Osteocyte (in vitro differentiated cells): ENCODE measurements at regions not wholly inside any gene's neighbourhood (a gene's known extent, or its start where the extent isn't known, plus 50 kb on each side); places are given as distances from the start of the nearest gene placed in this dataset.

Experiments used
- DNase-seq: peaks from one replicate; pipeline ENCODE4 v3.0.0; 2021; ENCODE audit warnings: mixed read lengths; ENCODE audit not compliant: unreplicated experiment; ENCODE audit errors: extremely low spot score
- H3K27ac Mint-ChIP-seq: one replicate; pipeline ENCODE4 v1.8.0; 2021; ENCODE audit warnings: mild to moderate bottlenecking, mixed read lengths; ENCODE audit not compliant: unreplicated experiment
- H3K27me3 Mint-ChIP-seq: one replicate; pipeline ENCODE4 v1.8.0; 2021; ENCODE audit warnings: mixed read lengths; ENCODE audit not compliant: unreplicated experiment
- H3K36me3 Mint-ChIP-seq: one replicate; pipeline ENCODE4 v1.8.0; 2021; ENCODE audit warnings: mixed read lengths; ENCODE audit not compliant: unreplicated experiment
- H3K4me1 Mint-ChIP-seq: one replicate; pipeline ENCODE4 v1.8.0; 2021; ENCODE audit warnings: mixed read lengths; ENCODE audit not compliant: unreplicated experiment
- H3K4me3 Mint-ChIP-seq: one replicate; pipeline ENCODE4 v1.8.0; 2021; ENCODE audit warnings: mild to moderate bottlenecking, moderate library complexity, mixed read lengths; ENCODE audit not compliant: unreplicated experiment
- H3K9me3 Mint-ChIP-seq: one replicate; pipeline ENCODE4 v1.8.0; 2021; ENCODE audit warnings: mixed read lengths; ENCODE audit not compliant: unreplicated experiment
- CTCF ChIP-seq: fragments of 200-600 bp; sonication (generic); IDR thresholded peaks from 2 replicates; pipeline ENCODE4 v1.5.0; 2021; ENCODE audit warnings: antibody characterized with exemption, mild to moderate bottlenecking, moderate library complexity

GRCh38 chr4:145302725-145303124 lies 122.3 kb upstream of the OTUD4 start:
- Mint-ChIP-seq H3K27ac (no peak overlapping the region), H3K27me3 (no peaks in the 10 kb centered on the region), H3K9me3 (no peaks in the 10 kb centered on the region), H3K36me3 (no peaks in the 10 kb centered on the region), H3K4me3 (no peak overlapping the region), H3K4me1 (no peaks in the 10 kb centered on the region)
- no peak for DNase-seq
- TF ChIP-seq CTCF = no peak

- Mint-ChIP-seq H3K27ac (no peak overlapping the region), H3K27me3 (no peaks in the 10 kb centered on the region), H3K4me3 (no peak overlapping the region), H3K4me1 (no peaks in the 10 kb centered on the region), H3K36me3 (no peaks in the 10 kb centered on the region), H3K9me3 (no peaks in the 10 kb centered on the region)
- DNase-seq = no peak
- TF ChIP-seq CTCF = no peak
Observed at GRCh38 chr4:145301386-145302080, 121.1 kb upstream of the OTUD4 start.

- H3K27me3 Mint-ChIP-seq = peaks cover 7% of the 10 kb centered on the region
- DNase-seq = no peak
- H3K4me3 Mint-ChIP-seq = no peak overlapping the region
- H3K36me3 Mint-ChIP-seq = no peaks in the 10 kb centered on the region
- H3K9me3 Mint-ChIP-seq = no peaks in the 10 kb centered on the region
- TF ChIP-seq CTCF = no peak
- no peak overlapping the region for H3K27ac Mint-ChIP-seq
- no peaks in the 10 kb centered on the region for H3K4me1 Mint-ChIP-seq
Observed at GRCh38 chr4:145299380-145300076, 119.1 kb upstream of the OTUD4 start.

GRCh38 chr4:145298885-145299284 lies 118.5 kb upstream of the OTUD4 start:
- no peaks in the 10 kb centered on the region for H3K4me1 Mint-ChIP-seq

More at GRCh38 chr4:145298885-145299284, 118.5 kb upstream of the OTUD4 start:
- no peak for DNase-seq
- Mint-ChIP-seq H3K36me3 (no peaks in the 10 kb centered on the region), H3K27ac (no peak overlapping the region), H3K27me3 (peaks cover 8% of the 10 kb centered on the region), H3K9me3 (no peaks in the 10 kb centered on the region), H3K4me3 (no peak overlapping the region)
- no peak for TF ChIP-seq CTCF
